ENCODE measurements at regions not wholly inside any gene's neighbourhood (a gene's known extent, or its start where the extent isn't known, plus 50 kb on each side); places are given as distances from the start of the nearest gene placed in this dataset.

DNA sequence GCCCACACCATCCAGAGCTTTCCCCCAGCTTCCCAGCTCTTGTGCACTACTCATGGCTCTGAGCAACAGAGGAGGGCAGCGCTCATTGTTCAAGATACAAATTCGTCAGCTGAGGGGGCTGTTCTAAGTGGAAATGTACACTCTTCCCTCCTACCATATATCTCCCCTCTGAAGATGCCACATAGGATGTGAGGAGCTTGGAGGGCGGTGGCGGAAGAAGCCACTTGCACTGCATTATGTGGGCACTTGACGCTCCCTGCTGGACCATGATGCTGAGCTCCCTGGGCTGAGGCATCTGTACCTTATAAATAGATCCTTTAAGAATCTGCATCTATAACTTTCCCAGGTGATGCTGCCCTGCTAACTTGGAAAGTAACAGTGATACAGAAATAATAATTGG, 477.6 kb upstream of the DEPDC1 start:
- TF ChIP-seq, protein P1, sequence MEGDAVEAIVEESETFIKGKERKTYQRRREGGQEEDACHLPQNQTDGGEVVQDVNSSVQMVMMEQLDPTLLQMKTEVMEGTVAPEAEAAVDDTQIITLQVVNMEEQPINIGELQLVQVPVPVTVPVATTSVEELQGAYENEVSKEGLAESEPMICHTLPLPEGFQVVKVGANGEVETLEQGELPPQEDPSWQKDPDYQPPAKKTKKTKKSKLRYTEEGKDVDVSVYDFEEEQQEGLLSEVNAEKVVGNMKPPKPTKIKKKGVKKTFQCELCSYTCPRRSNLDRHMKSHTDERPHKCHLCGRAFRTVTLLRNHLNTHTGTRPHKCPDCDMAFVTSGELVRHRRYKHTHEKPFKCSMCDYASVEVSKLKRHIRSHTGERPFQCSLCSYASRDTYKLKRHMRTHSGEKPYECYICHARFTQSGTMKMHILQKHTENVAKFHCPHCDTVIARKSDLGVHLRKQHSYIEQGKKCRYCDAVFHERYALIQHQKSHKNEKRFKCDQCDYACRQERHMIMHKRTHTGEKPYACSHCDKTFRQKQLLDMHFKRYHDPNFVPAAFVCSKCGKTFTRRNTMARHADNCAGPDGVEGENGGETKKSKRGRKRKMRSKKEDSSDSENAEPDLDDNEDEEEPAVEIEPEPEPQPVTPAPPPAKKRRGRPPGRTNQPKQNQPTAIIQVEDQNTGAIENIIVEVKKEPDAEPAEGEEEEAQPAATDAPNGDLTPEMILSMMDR (IDR thresholded peaks at IDR 0.05) = no peak
- no peak for TF ChIP-seq POLR2A (IDR thresholded peaks at IDR 0.05)
